ENCODE measurements at regions not wholly inside any gene's neighbourhood (a gene's known extent, or its start where the extent isn't known, plus 50 kb on each side); places are given as distances from the start of the nearest gene placed in this dataset.

GRCh38 chr17:13918247-13918646 is 151.1 kb upstream of the COX10 start:
- no peak for TF ChIP-seq CTCF (IDR thresholded peaks at IDR 0.05 in 8 of 11, conservative IDR thresholded peaks at IDR 0.05 in 3 of 11)
- no peak for TF ChIP-seq POLR2A (IDR thresholded peaks at IDR 0.05)
